ENCODE measurements at regions not wholly inside any gene's neighbourhood (a gene's known extent, or its start where the extent isn't known, plus 50 kb on each side); places are given as distances from the start of the nearest gene placed in this dataset.

GRCh38 chr18:73756256-73757091, 391.2 kb downstream of the FBXO15 start:
- intact Hi-C loops (cut with DNase I), result no loop called here
- Histone ChIP-seq H3K27ac (no peak overlapping the region), H3K4me3 (no peak overlapping the region), H3K9me3 (no peaks in the 10 kb centered on the region), H3K36me3 (ENCODE audit: insufficient read depth in 1 of 2, low read depth in 1 of 2) (no peaks in the 10 kb centered on the region), H3K27me3 (ENCODE audit: insufficient read depth in 3 of 3, low read length in 2 of 3) (no peaks in the 10 kb centered on the region), H3K4me1 (no peaks in the 10 kb centered on the region)
- TF ChIP-seq, protein P1, sequence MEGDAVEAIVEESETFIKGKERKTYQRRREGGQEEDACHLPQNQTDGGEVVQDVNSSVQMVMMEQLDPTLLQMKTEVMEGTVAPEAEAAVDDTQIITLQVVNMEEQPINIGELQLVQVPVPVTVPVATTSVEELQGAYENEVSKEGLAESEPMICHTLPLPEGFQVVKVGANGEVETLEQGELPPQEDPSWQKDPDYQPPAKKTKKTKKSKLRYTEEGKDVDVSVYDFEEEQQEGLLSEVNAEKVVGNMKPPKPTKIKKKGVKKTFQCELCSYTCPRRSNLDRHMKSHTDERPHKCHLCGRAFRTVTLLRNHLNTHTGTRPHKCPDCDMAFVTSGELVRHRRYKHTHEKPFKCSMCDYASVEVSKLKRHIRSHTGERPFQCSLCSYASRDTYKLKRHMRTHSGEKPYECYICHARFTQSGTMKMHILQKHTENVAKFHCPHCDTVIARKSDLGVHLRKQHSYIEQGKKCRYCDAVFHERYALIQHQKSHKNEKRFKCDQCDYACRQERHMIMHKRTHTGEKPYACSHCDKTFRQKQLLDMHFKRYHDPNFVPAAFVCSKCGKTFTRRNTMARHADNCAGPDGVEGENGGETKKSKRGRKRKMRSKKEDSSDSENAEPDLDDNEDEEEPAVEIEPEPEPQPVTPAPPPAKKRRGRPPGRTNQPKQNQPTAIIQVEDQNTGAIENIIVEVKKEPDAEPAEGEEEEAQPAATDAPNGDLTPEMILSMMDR (IDR thresholded peaks at IDR 0.05), result no peak
- DNase-seq (no peak), ATAC-seq (no peak)
- WGBS, 3 donors, result 91 to 93% (median 91%) methylated on average over 24 of the region's 24 CpGs

DNA sequence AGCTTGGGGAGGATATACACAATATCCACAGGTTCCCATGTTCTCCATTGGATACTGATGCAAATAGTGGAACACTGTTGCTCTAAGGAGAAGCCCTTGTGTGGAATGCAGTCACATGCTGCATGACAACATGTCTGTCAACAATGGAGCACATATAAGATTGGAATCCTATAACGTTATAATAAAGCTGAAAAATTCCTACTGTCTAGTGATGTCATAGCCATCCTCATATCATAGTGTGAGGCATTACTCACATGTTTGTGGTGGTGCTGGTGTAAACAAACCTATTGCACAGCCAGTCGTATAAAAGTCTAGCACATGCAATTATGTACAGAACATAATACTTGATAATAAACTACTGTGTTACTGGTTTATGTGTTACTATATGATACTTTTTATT, 394.7 kb downstream of the FBXO15 start:
- no peak for DNase-seq
- no peak overlapping the region for H3K27ac ChIP-seq
- no peaks in the 10 kb centered on the region for H3K36me3 ChIP-seq (ENCODE audit: insufficient read depth in 1 of 2, low read depth in 1 of 2)
- no peaks in the 10 kb centered on the region for H3K27me3 ChIP-seq (ENCODE audit: insufficient read depth in 3 of 3, low read length in 2 of 3)
- intact Hi-C loops (cut with DNase I), result no loop called here
- H3K4me1 ChIP-seq, result no peaks in the 10 kb centered on the region
- ATAC-seq, result no peak
- 60 to 72% (median 61%) methylated on average over 2 of the region's 2 CpGs for WGBS, 3 donors
- no peaks in the 10 kb centered on the region for H3K9me3 ChIP-seq
- TF ChIP-seq, protein P1 (IDR thresholded peaks at IDR 0.05), result no peak
- H3K4me3 ChIP-seq, result no peak overlapping the region

DNA sequence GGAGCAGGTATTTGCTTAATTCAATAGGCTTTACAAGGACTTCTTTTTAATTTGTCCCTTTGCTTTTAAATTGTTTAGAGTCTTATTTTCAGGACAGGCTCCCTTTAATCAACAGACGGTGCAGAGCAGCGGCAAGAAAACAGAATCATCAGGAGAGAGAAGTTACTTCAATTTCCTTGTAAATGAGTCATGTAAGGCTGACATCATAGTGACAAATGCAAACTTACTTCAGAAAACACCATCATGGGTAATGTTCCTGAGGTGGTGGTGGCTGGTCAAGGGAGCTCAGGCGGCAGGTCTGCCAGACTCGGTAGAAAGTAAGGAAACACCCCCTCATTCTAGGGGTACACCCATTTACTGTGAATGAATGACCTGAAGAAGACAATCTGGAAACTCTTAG, 395.1 kb downstream of the FBXO15 start:
- H3K9me3 ChIP-seq, result no peaks in the 10 kb centered on the region
- no peaks in the 10 kb centered on the region for H3K27me3 ChIP-seq (ENCODE audit: insufficient read depth in 3 of 3, low read length in 2 of 3)
- TF ChIP-seq, protein P1 (IDR thresholded peaks at IDR 0.05), result no peak
- intact Hi-C loops (cut with DNase I), result no loop called here
- no peaks in the 10 kb centered on the region for H3K4me1 ChIP-seq
- WGBS, 3 donors, result 71 to 74% (median 73%) methylated on average over 4 of the region's 4 CpGs
- no peak overlapping the region for H3K4me3 ChIP-seq
- ATAC-seq (no peak), DNase-seq (no peak)
- no peaks in the 10 kb centered on the region for H3K36me3 ChIP-seq (ENCODE audit: insufficient read depth in 1 of 2, low read depth in 1 of 2)
- no peak overlapping the region for H3K27ac ChIP-seq

GRCh38 chr18:73750052-73750451, 397.6 kb downstream of the FBXO15 start:
- Histone ChIP-seq H3K4me3 (no peak overlapping the region), H3K4me1 (no peaks in the 10 kb centered on the region), H3K36me3 (ENCODE audit: insufficient read depth in 1 of 2, low read depth in 1 of 2) (no peaks in the 10 kb centered on the region), H3K9me3 (no peaks in the 10 kb centered on the region), H3K27ac (no peak overlapping the region), H3K27me3 (ENCODE audit: insufficient read depth in 3 of 3, low read length in 2 of 3) (no peaks in the 10 kb centered on the region)
- no peak for ATAC-seq
- 88 to 94% (median 90%) methylated on average over 5 of the region's 5 CpGs for WGBS, 3 donors
- DNase-seq, result no peak
- intact Hi-C loops (cut with DNase I), result loop anchor here in 1 of 2 donors (2.0 kb wide), 1 partner anchor 47 kb away; no protein-coding TSS in a partner anchor
- TF ChIP-seq, protein P1 (IDR thresholded peaks at IDR 0.05), result no peak

DNA sequence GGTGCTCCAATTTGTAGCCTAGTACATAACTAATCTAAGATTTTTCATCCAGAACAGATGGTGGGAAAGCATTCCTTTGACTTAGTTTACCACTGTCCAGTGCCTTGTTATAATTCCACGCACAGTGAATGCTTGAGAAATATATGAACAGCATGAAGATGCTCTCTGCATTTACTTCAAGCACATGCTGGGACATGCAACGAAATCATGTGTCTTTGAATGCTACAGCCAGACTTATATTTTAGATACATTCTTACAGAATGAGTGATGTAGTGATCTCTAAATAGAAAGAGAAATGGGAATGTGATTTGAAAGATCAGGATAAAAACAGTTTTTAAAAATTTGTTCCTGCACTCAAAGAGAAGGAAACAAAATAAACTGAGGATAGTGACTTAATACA, 398.3 kb downstream of the FBXO15 start:
- Histone ChIP-seq H3K4me3 (no peak overlapping the region), H3K36me3 (ENCODE audit: insufficient read depth in 1 of 2, low read depth in 1 of 2) (no peaks in the 10 kb centered on the region), H3K4me1 (no peaks in the 10 kb centered on the region), H3K27ac (no peak overlapping the region), H3K27me3 (ENCODE audit: insufficient read depth in 3 of 3, low read length in 2 of 3) (no peaks in the 10 kb centered on the region), H3K9me3 (no peaks in the 10 kb centered on the region)
- no peak for ATAC-seq
- 75 to 86% (median 79%) methylated on average over 2 of the region's 2 CpGs for WGBS, 3 donors
- DNase-seq, result no peak
- TF ChIP-seq, protein P1 (IDR thresholded peaks at IDR 0.05), result no peak
- intact Hi-C loops (cut with DNase I), result no loop called here
